H9 (cell line): ENCODE measurements at regions not wholly inside any gene's neighbourhood (a gene's known extent, or its start where the extent isn't known, plus 50 kb on each side); places are given as distances from the start of the nearest gene placed in this dataset.

Experiments
- DNase-seq: peaks from one replicate; pipeline ENCODE4 v3.0.0-alpha.2; 2017
- H2AFZ ChIP-seq: one replicate; pipeline ENCODE4 v1.6.1; 2013; ENCODE audit warnings: mild to moderate bottlenecking, low read length, control low read depth, moderate library complexity
- H2AK5ac ChIP-seq: 2 replicates; pipeline ENCODE4 v1.6.1; 2013; ENCODE audit warnings: low read length, control low read depth, mixed read lengths; ENCODE audit not compliant: insufficient read length
- H2BK120ac ChIP-seq: one replicate; pipeline ENCODE4 v1.6.1; 2013; ENCODE audit warnings: low read depth, mild to moderate bottlenecking, low read length, control low read depth, inconsistent platforms; ENCODE audit not compliant: poor library complexity, severe bottlenecking
- H2BK12ac ChIP-seq: 2 replicates; pipeline ENCODE4 v1.6.1; 2013; ENCODE audit warnings: low read length, control low read depth, mixed read lengths, low read depth; ENCODE audit not compliant: insufficient read length
- H2BK15ac ChIP-seq: 2 replicates; pipeline ENCODE4 v1.6.1; 2013; ENCODE audit warnings: low read depth, low read length, control low read depth
- H2BK20ac ChIP-seq: one replicate; pipeline ENCODE4 v1.6.1; 2013; ENCODE audit warnings: low read depth, mild to moderate bottlenecking, low read length, control low read depth, inconsistent platforms; ENCODE audit not compliant: poor library complexity, severe bottlenecking
- H2BK5ac ChIP-seq: 2 replicates; pipeline ENCODE4 v1.6.1; 2013; ENCODE audit warnings: low read length, control low read depth, mixed read lengths; ENCODE audit not compliant: insufficient read length
- H3K14ac ChIP-seq: 2 replicates; pipeline ENCODE4 v1.6.1; 2013; ENCODE audit warnings: low read length, control low read depth; ENCODE audit not compliant: insufficient read depth
- H3K18ac ChIP-seq: 2 replicates; pipeline ENCODE4 v1.6.1; 2013; ENCODE audit warnings: low read depth, mild to moderate bottlenecking, mixed read lengths, low read length, control low read depth; ENCODE audit not compliant: insufficient read length
- H3K23ac ChIP-seq: 2 replicates; pipeline ENCODE4 v1.6.1; 2013; ENCODE audit warnings: low read length, control low read depth, mixed read lengths, low read depth; ENCODE audit not compliant: insufficient read length
- H3K23me2 ChIP-seq: 2 replicates; pipeline ENCODE4 v1.6.1; 2013; ENCODE audit warnings: low read depth, mild to moderate bottlenecking, mixed read lengths, low read length, control low read depth; ENCODE audit not compliant: insufficient read length, poor library complexity, severe bottlenecking
- H3K27ac ChIP-seq: 2 replicates; pipeline ENCODE4 v1.5.1; 2013; ENCODE audit warnings: low read length, control low read depth, mixed read lengths, low read depth; ENCODE audit not compliant: insufficient read length
- H3K27me3 ChIP-seq: 2 replicates; pipeline ENCODE4 v1.6.1; 2013; ENCODE audit warnings: low read length, control low read depth, inconsistent platforms; ENCODE audit not compliant: insufficient read depth
- H3K4ac ChIP-seq: 2 replicates; pipeline ENCODE4 v1.6.1; 2013; ENCODE audit warnings: low read depth, mild to moderate bottlenecking, control low read depth, inconsistent platforms, low read length, moderate library complexity
- H3K4me1 ChIP-seq: 2 replicates; pipeline ENCODE4 v1.6.1; 2013; ENCODE audit warnings: low read length, control low read depth, inconsistent platforms; ENCODE audit not compliant: insufficient read depth
- H3K4me2 ChIP-seq: 2 replicates; pipeline ENCODE4 v1.6.1; 2013; ENCODE audit warnings: low read length, control low read depth, mixed read lengths; ENCODE audit not compliant: insufficient read length, insufficient read depth
- H3K56ac ChIP-seq: 2 replicates; pipeline ENCODE4 v1.6.1; 2013; ENCODE audit warnings: low read depth, mild to moderate bottlenecking, mixed read lengths, low read length, control low read depth; ENCODE audit not compliant: insufficient read length
- H3K79me1 ChIP-seq: 2 replicates; pipeline ENCODE4 v1.6.1; 2013; ENCODE audit warnings: low read depth, mild to moderate bottlenecking, moderate library complexity, low read length, control low read depth, inconsistent platforms; ENCODE audit not compliant: insufficient read depth, poor library complexity, severe bottlenecking
- H3K79me2 ChIP-seq: 2 replicates; pipeline ENCODE4 v1.6.1; 2013; ENCODE audit warnings: low read length, control low read depth, inconsistent platforms; ENCODE audit not compliant: insufficient read depth
- H3K9ac ChIP-seq: 2 replicates; pipeline ENCODE4 v1.6.1; 2013; ENCODE audit warnings: low read length, control low read depth, mixed read lengths; ENCODE audit not compliant: insufficient read length; ENCODE audit errors: extremely low read depth
- H3K9me3 ChIP-seq: one replicate; pipeline ENCODE4 v1.6.1; 2013; ENCODE audit warnings: low read depth, low read length, inconsistent platforms; ENCODE audit not compliant: control insufficient read depth
- H3T11ph ChIP-seq: one replicate; pipeline ENCODE4 v1.6.1; 2013; ENCODE audit warnings: mild to moderate bottlenecking, low read length, control low read depth, inconsistent platforms
- H4K20me1 ChIP-seq: one replicate; pipeline ENCODE4 v1.6.1; 2013; ENCODE audit not compliant: control insufficient read depth, insufficient read length, insufficient read depth
- H4K5ac ChIP-seq: 2 replicates; pipeline ENCODE4 v1.6.1; 2013; ENCODE audit warnings: low read depth, mild to moderate bottlenecking, mixed read lengths, low read length, control low read depth; ENCODE audit not compliant: insufficient read length
- H4K8ac ChIP-seq: replicated peaks from 2 replicates; pipeline ENCODE4 v1.6.1; 2013; ENCODE audit warnings: low read length, control low read depth, mixed read lengths, low read depth; ENCODE audit not compliant: insufficient read length
- H4K91ac ChIP-seq: 2 replicates; pipeline ENCODE4 v1.6.1; 2013; ENCODE audit warnings: low read depth, mild to moderate bottlenecking, moderate library complexity, mixed read lengths, low read length, control low read depth; ENCODE audit not compliant: insufficient read length
- H3K27ac Mint-ChIP-seq, 3 experiments: 2 replicates in 2 of 3; 3 replicates in 1 of 3; pipeline ENCODE4 v1.8.0; 2020 to 2021; ENCODE audit warnings: mixed read lengths in 3 of 3, mild to moderate bottlenecking in 1 of 3, moderate library complexity in 1 of 3
- H3K27me3 Mint-ChIP-seq: 2 replicates; pipeline ENCODE4 v1.8.0; 2021; ENCODE audit warnings: low read depth, mild to moderate bottlenecking, moderate library complexity, mixed read lengths
- H3K36me3 Mint-ChIP-seq, 3 experiments: 2 replicates in 2 of 3; 3 replicates in 1 of 3; pipeline ENCODE4 v1.8.0; 2020 to 2021; ENCODE audit warnings: low read depth in 3 of 3, mixed read lengths in 3 of 3; ENCODE audit not compliant: insufficient read depth in 1 of 3
- H3K4me1 Mint-ChIP-seq, 2 experiments: 2 replicates each; pipeline ENCODE4 v1.8.0; 2020; ENCODE audit warnings: mixed read lengths in 2 of 2
- H3K4me3 Mint-ChIP-seq, 2 experiments: 2 replicates in 1 of 2; 3 replicates in 1 of 2; pipeline ENCODE4 v1.8.0; 2020 to 2021; ENCODE audit warnings: mild to moderate bottlenecking in 2 of 2, mixed read lengths in 2 of 2, moderate library complexity in 1 of 2
- H3K9me3 Mint-ChIP-seq, 2 experiments: 2 replicates in 1 of 2; 3 replicates in 1 of 2; pipeline ENCODE4 v1.8.0; 2020; ENCODE audit warnings: mild to moderate bottlenecking in 2 of 2, mixed read lengths in 2 of 2, moderate library complexity in 1 of 2
- WGBS: extraction: QIAGEN DNeasy Blood & Tissue Kit; methylation state at CpG from one replicate; pipeline ENCODE4 v1.1.7; 2013; ENCODE audit warnings: missing lambda C conversion rate, low lambda C conversion rate, mixed read lengths; ENCODE audit not compliant: insufficient read length; ENCODE audit errors: extremely low coverage; 5-methylcytosine and 5-hydroxymethylcytosine counted together
- TF ChIP-seq, protein P1 (sequence below): fragments of 200-600 bp; sonication (generic); conservative IDR thresholded peaks from 3 replicates; pipeline ENCODE4 v1.8.0; 2021; ENCODE audit warnings: antibody characterized with exemption, mild to moderate bottlenecking

DNA sequence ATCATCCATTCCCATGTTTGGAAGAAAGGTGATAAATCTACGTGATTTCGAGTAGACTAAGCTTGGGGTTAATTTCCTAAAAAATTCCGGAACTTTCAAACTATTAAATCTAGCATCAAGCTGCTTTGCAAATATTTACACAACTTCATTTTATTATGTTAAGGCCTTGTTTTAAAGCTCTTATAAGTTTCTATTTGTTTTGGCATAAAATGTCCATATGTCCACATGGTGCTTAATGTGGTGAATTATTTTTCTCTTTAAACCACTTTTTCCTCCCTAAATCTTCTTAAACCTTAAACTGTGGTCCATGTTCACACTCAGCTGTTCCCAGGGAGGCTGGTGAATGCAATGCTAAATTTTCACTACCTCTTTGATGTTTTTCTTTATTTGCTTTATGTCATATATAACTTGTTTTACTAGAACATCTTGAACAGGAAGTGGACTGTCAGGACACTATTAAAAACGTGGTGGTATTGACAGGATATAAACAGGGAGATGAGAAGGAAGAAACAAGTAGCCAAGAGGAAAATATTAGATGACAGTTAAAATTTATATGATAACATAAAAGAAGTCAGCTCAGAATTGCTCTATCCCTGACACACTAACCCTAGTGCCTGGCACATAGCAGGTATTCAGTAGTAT is 72.5 kb upstream of the AGTR1 start:
- no peak overlapping the region for H4K91ac ChIP-seq
- H3K79me2 ChIP-seq = no peaks in the 10 kb centered on the region
- no peak overlapping the region for H2AFZ ChIP-seq
- no peak overlapping the region for H2BK20ac ChIP-seq
- no peak overlapping the region for H3K23ac ChIP-seq
- H3K4me2 ChIP-seq = no peak overlapping the region
- no peak overlapping the region for H2AK5ac ChIP-seq
- no CpG with 5 or more reads among the region's 4 CpGs for WGBS
- no peak overlapping the region for H3K4ac ChIP-seq
- H3K18ac ChIP-seq = no peak overlapping the region
- no peak overlapping the region for H3K56ac ChIP-seq
- no peak overlapping the region for H2BK15ac ChIP-seq
- no peaks in the 10 kb centered on the region for H3K79me1 ChIP-seq
- H3K14ac ChIP-seq = no peak overlapping the region
- no peaks in the 10 kb centered on the region for H3K23me2 ChIP-seq
- H4K20me1 ChIP-seq = no peaks in the 10 kb centered on the region
- H2BK12ac ChIP-seq = no peak overlapping the region
- H2BK5ac ChIP-seq = no peak overlapping the region
- H3T11ph ChIP-seq = no peak overlapping the region
- H3K27ac ChIP-seq = no peak overlapping the region
- Mint-ChIP-seq H3K27me3 (no peaks in the 10 kb centered on the region), H3K27ac (no peak overlapping the region), H3K4me3 (no peak overlapping the region), H3K9me3 (no peaks in the 10 kb centered on the region; a peak in 1 of 5 replicates), H3K4me1 (no peaks in the 10 kb centered on the region), H3K36me3 (no peaks in the 10 kb centered on the region; a peak in 1 of 7 replicates)
- DNase-seq = no peak
- no peak overlapping the region for H4K8ac ChIP-seq
- no peaks in the 10 kb centered on the region for H3K27me3 ChIP-seq
- no peaks in the 10 kb centered on the region for H3K9me3 ChIP-seq
- H4K5ac ChIP-seq = no peak overlapping the region
- H3K4me1 ChIP-seq = no peaks in the 10 kb centered on the region
- H2BK120ac ChIP-seq = no peak overlapping the region
- TF ChIP-seq, protein P1, sequence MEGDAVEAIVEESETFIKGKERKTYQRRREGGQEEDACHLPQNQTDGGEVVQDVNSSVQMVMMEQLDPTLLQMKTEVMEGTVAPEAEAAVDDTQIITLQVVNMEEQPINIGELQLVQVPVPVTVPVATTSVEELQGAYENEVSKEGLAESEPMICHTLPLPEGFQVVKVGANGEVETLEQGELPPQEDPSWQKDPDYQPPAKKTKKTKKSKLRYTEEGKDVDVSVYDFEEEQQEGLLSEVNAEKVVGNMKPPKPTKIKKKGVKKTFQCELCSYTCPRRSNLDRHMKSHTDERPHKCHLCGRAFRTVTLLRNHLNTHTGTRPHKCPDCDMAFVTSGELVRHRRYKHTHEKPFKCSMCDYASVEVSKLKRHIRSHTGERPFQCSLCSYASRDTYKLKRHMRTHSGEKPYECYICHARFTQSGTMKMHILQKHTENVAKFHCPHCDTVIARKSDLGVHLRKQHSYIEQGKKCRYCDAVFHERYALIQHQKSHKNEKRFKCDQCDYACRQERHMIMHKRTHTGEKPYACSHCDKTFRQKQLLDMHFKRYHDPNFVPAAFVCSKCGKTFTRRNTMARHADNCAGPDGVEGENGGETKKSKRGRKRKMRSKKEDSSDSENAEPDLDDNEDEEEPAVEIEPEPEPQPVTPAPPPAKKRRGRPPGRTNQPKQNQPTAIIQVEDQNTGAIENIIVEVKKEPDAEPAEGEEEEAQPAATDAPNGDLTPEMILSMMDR = no peak
- no peak overlapping the region for H3K9ac ChIP-seq
